ENCODE measurements at regions not wholly inside any gene's neighbourhood (a gene's known extent, or its start where the extent isn't known, plus 50 kb on each side); places are given as distances from the start of the nearest gene placed in this dataset.
"Not testable (repeated sequence)": the region's sequence is repeated elsewhere in the genome, so short reads cannot be mapped to it uniquely, and the experiment has no call there.

GRCh38 chr12:19775241-19775640 is 335.9 kb downstream of the AEBP2 start:
- no peak for DNase-seq (ENCODE audit: low read depth)

GRCh38 chr12:19775976-19776375 is 336.7 kb downstream of the AEBP2 start:
- DNase-seq (ENCODE audit: low read depth): not testable (repeated sequence)

- peak; percentile 21 for DNase-seq (ENCODE audit: low read depth)
These were observed 338.9 kb downstream of the AEBP2 start for GRCh38 chr12:19778172-19778571.

GRCh38 chr12:19778797-19779196 is 339.5 kb downstream of the AEBP2 start:
- no peak for DNase-seq (ENCODE audit: low read depth)

- no peak for DNase-seq (ENCODE audit: low read depth)
These were observed 340.2 kb downstream of the AEBP2 start for GRCh38 chr12:19779395-19780056.

- no peak for DNase-seq (ENCODE audit: low read depth)
These were observed 341.2 kb downstream of the AEBP2 start for GRCh38 chr12:19780460-19780859.

- no peak for DNase-seq (ENCODE audit: low read depth)
These were observed 344.5 kb downstream of the AEBP2 start for GRCh38 chr12:19783547-19784444.

GRCh38 chr12:19792028-19792427 is 352.7 kb downstream of the AEBP2 start:
- DNase-seq (ENCODE audit: low read depth): no peak

GRCh38 chr12:19794116-19794515 is 354.8 kb downstream of the AEBP2 start:
- DNase-seq (ENCODE audit: low read depth): no peak

GRCh38 chr12:19799216-19799615 is 359.9 kb downstream of the AEBP2 start:
- DNase-seq (ENCODE audit: low read depth): no peak

- no peak for DNase-seq (ENCODE audit: low read depth)
These were observed 360.8 kb downstream of the AEBP2 start for GRCh38 chr12:19799895-19800602.

GRCh38 chr12:19800884-19801283 is 361.6 kb downstream of the AEBP2 start:
- DNase-seq (ENCODE audit: low read depth): no peak

- no peak for DNase-seq (ENCODE audit: low read depth)
These were observed 362.6 kb downstream of the AEBP2 start for GRCh38 chr12:19801941-19802340.

GRCh38 chr12:19802915-19803314 is 363.6 kb downstream of the AEBP2 start:
- DNase-seq (ENCODE audit: low read depth): no peak

- no peak for DNase-seq (ENCODE audit: low read depth)
These were observed 365.4 kb downstream of the AEBP2 start for GRCh38 chr12:19804737-19805136.

- DNase-seq (ENCODE audit: low read depth): no peak
These were observed 369.1 kb downstream of the AEBP2 start for GRCh38 chr12:19808371-19808770.

- DNase-seq (ENCODE audit: low read depth): no peak
These were observed 370.9 kb downstream of the AEBP2 start for GRCh38 chr12:19810213-19810612.

- DNase-seq (ENCODE audit: low read depth): no peak
These were observed 372.6 kb downstream of the AEBP2 start for GRCh38 chr12:19811922-19812321.

- DNase-seq (ENCODE audit: low read depth): no peak
These were observed 379.9 kb downstream of the AEBP2 start for GRCh38 chr12:19819231-19819630.

- DNase-seq (ENCODE audit: low read depth): no peak
These were observed 383.2 kb downstream of the AEBP2 start for GRCh38 chr12:19822476-19822875.

GRCh38 chr12:19823326-19823725 is 384.0 kb downstream of the AEBP2 start:
- DNase-seq (ENCODE audit: low read depth): not testable (repeated sequence)

GRCh38 chr12:19826980-19827550 is 387.8 kb downstream of the AEBP2 start:
- DNase-seq (ENCODE audit: low read depth): no peak

All from GM04503 (cell line).